ENCODE measurements at regions not wholly inside any gene's neighbourhood (a gene's known extent, or its start where the extent isn't known, plus 50 kb on each side); places are given as distances from the start of the nearest gene placed in this dataset.

DNA sequence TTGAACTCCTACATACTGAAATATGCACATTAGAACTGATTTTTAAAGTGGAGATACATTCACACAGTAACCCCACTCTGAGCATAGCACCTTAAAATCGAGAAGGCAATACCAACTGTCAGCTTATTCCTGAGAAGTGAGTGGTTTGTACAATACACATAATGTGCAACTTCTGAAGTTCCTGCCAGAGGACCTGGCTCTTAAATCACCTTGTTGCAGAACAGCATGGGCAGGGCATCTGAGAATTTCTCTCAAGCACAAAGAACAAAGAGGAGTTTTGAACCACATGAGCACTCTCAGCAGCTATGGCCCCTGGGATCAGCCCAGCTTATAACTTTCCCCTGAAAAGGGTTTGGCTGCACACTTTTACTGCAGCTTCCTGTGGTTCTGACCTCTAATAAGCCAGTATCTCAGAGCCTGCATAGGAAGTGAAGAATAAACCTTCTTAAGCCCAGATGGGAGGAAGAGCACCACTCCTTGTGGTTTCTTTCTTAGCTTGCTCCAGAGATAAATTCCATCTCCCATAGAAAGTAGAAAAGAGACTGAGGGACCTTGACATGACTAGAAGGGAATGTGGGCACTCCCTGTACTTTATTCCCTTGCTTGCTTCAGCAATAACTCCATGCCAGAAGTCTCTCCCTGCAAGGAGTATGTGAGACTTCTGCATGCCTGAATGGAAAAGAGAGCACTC lies 862.3 kb downstream of the SUCLG1 start:
- Histone ChIP-seq H3K9me3 (ENCODE audit: control insufficient read depth in 4 of 4, insufficient read depth in 3 of 4, low read length in 3 of 4) (peaks cover 0 to 1% (median 0%) of the 10 kb centered on the region in 4 donors), H3K4me1 (ENCODE audit: control insufficient read depth in 5 of 5, insufficient read depth in 5 of 5, low read length in 5 of 5) (no peaks in the 10 kb centered on the region), H3K9ac (ENCODE audit: insufficient read depth in 1 of 2, low read length in 2 of 2) (no peak overlapping the region), H3K27me3 (ENCODE audit: control insufficient read depth in 3 of 3, insufficient read depth in 3 of 3, low read length in 2 of 3) (no peaks in the 10 kb centered on the region), H3K27ac (ENCODE audit: low read depth in 1 of 2, low read length in 1 of 2) (no peak overlapping the region), H3K4me3 (no peak overlapping the region), H3K36me3 (ENCODE audit: control insufficient read depth in 4 of 4, insufficient read depth in 4 of 4, low read length in 4 of 4) (no peaks in the 10 kb centered on the region)
- TF ChIP-seq, protein P1, sequence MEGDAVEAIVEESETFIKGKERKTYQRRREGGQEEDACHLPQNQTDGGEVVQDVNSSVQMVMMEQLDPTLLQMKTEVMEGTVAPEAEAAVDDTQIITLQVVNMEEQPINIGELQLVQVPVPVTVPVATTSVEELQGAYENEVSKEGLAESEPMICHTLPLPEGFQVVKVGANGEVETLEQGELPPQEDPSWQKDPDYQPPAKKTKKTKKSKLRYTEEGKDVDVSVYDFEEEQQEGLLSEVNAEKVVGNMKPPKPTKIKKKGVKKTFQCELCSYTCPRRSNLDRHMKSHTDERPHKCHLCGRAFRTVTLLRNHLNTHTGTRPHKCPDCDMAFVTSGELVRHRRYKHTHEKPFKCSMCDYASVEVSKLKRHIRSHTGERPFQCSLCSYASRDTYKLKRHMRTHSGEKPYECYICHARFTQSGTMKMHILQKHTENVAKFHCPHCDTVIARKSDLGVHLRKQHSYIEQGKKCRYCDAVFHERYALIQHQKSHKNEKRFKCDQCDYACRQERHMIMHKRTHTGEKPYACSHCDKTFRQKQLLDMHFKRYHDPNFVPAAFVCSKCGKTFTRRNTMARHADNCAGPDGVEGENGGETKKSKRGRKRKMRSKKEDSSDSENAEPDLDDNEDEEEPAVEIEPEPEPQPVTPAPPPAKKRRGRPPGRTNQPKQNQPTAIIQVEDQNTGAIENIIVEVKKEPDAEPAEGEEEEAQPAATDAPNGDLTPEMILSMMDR (IDR thresholded peaks at IDR 0.05; ENCODE audit: control extremely low read depth, extremely low read depth): no peak
- WGBS, 2 donors: 49 to 70% methylated on average over 1 of the region's 1 CpG
- DNase-seq (no peak), ATAC-seq (ENCODE audit: insufficient read depth, low FRiP score) (no peak)

DNA sequence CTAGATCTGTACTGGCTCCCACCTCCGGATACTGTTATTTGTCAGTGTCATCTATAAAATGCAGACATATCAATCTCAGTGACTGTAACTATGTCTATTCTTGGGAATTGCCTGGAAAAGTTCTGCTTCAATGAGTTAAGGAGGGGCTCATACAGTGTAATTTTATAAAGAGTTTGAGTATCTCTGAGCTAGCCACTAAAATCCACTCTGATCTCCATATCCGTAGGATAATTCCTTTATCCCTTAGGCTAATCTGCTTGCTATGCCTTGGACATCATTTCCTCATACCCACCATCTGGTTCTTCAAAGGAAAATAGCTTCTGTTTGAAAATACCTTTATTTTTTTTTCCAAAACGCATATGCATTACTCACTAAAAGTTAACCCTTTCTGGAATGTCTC lies 863.2 kb downstream of the SUCLG1 start:
- Histone ChIP-seq H3K9ac (ENCODE audit: insufficient read depth in 1 of 2, low read length in 2 of 2) (no peak overlapping the region), H3K9me3 (ENCODE audit: control insufficient read depth in 4 of 4, insufficient read depth in 3 of 4, low read length in 3 of 4) (peaks cover 0 to 1% (median 0%) of the 10 kb centered on the region in 4 donors), H3K4me3 (no peak overlapping the region), H3K4me1 (ENCODE audit: control insufficient read depth in 5 of 5, insufficient read depth in 5 of 5, low read length in 5 of 5) (no peaks in the 10 kb centered on the region), H3K27ac (ENCODE audit: low read depth in 1 of 2, low read length in 1 of 2) (no peak overlapping the region), H3K27me3 (ENCODE audit: control insufficient read depth in 3 of 3, insufficient read depth in 3 of 3, low read length in 2 of 3) (no peaks in the 10 kb centered on the region), H3K36me3 (ENCODE audit: control insufficient read depth in 4 of 4, insufficient read depth in 4 of 4, low read length in 4 of 4) (no peaks in the 10 kb centered on the region)
- WGBS, 2 donors: 46 to 70% methylated on average over 3 of the region's 3 CpGs
- DNase-seq (no peak), ATAC-seq (ENCODE audit: insufficient read depth, low FRiP score) (no peak)
- TF ChIP-seq, protein P1 (IDR thresholded peaks at IDR 0.05; ENCODE audit: control extremely low read depth, extremely low read depth): no peak

DNA sequence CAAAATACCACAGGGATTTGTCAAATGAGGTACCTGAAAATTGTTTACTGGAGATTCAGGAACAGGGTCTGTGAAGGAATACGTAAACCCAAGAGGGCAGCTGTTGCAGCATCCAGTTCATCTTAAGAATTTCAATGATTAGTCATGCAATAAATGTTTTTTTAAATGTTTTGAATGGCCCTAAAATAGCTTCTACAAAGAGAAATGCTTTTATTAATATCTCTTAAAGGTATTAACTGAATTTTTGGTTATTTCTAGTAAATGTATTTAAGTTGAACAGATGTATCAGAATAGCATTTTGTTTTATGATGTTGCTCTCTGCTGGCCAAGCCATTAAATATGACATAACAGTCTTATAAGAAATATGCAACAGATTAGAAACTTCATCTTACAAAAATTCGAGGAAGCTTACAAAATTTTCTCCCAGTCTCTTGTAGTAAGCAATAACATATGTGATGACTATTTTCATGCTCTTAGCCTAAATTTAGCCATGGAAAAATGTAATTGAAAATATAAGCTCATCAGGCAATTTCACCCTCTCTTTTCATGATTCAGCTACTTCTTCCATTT lies 863.9 kb downstream of the SUCLG1 start:
- ATAC-seq (ENCODE audit: insufficient read depth, low FRiP score) (no peak), DNase-seq (peak in 2 of 3 donors; percentile 22 to 38)
- H3K27me3 ChIP-seq (ENCODE audit: control insufficient read depth in 3 of 3, insufficient read depth in 3 of 3, low read length in 2 of 3): no peaks in the 10 kb centered on the region
- H3K4me1 ChIP-seq (ENCODE audit: control insufficient read depth in 5 of 5, insufficient read depth in 5 of 5, low read length in 5 of 5): no peaks in the 10 kb centered on the region
- 72 to 83% methylated on average over 2 of the region's 2 CpGs for WGBS, 2 donors
- TF ChIP-seq, protein P1 (IDR thresholded peaks at IDR 0.05; ENCODE audit: control extremely low read depth, extremely low read depth): no peak
- no peak overlapping the region for H3K4me3 ChIP-seq
- H3K36me3 ChIP-seq (ENCODE audit: control insufficient read depth in 4 of 4, insufficient read depth in 4 of 4, low read length in 4 of 4): no peaks in the 10 kb centered on the region
- H3K9me3 ChIP-seq (ENCODE audit: control insufficient read depth in 4 of 4, insufficient read depth in 3 of 4, low read length in 3 of 4): peaks cover 0 to 1% (median 0%) of the 10 kb centered on the region in 4 donors
- no peak overlapping the region for H3K9ac ChIP-seq (ENCODE audit: insufficient read depth in 1 of 2, low read length in 2 of 2)
- H3K27ac ChIP-seq (ENCODE audit: low read depth in 1 of 2, low read length in 1 of 2): no peak overlapping the region
